Right atrium auricular region (tissue), 2 donors: ENCODE measurements at regions not wholly inside any gene's neighbourhood (a gene's known extent, or its start where the extent isn't known, plus 50 kb on each side); places are given as distances from the start of the nearest gene placed in this dataset.

Experiments used
- DNase-seq: peaks from one replicate; pipeline ENCODE4 v3.0.0-alpha.2; 2019; ENCODE audit warnings: low spot score
- H3K27ac ChIP-seq, 2 donors: fragments of 200-600 bp; sonication (generic); 1 replicate in 1 of 2; 2 replicates in 1 of 2; pipeline ENCODE4 v1.5.1; 2016 to 2019
- H3K27me3 ChIP-seq, 2 donors: fragments of 200-600 bp; sonication (generic); one replicate each; pipeline versions ENCODE4 v1.5.1 to v1.6.0; 2017 to 2019
- H3K36me3 ChIP-seq: fragments of 200-600 bp; sonication (generic); one replicate; pipeline ENCODE4 v1.5.1; 2016
- H3K4me1 ChIP-seq, 2 donors: fragments of 200-600 bp; sonication (generic); one replicate each; pipeline versions ENCODE4 v1.5.1 to v1.6.0; 2017 to 2019
- H3K4me3 ChIP-seq, 2 donors: fragments of 200-600 bp; sonication (generic); 1 replicate in 1 of 2; 2 replicates in 1 of 2; pipeline ENCODE4 v1.5.1; 2017 to 2019; ENCODE audit warnings: mild to moderate bottlenecking in 1 of 2, moderate library complexity in 1 of 2
- H3K9me3 ChIP-seq, 2 donors: fragments of 200-600 bp; sonication (generic); one replicate each; pipeline ENCODE4 v1.5.1; 2019
- CTCF ChIP-seq, 2 donors: fragments of 200-600 bp; sonication (generic); IDR thresholded peaks; one replicate each; pipeline ENCODE4 v1.5.1; 2019; ENCODE audit warnings: antibody characterized with exemption in 2 of 2

GRCh38 chr1:166221316-166221715 is 54.5 kb upstream of the FAM78B start:
- no peak overlapping the region for H3K27ac ChIP-seq
- H3K4me1 ChIP-seq, result no peaks in the 10 kb centered on the region
- no peaks in the 10 kb centered on the region for H3K36me3 ChIP-seq
- no peak for DNase-seq
- no peaks in the 10 kb centered on the region for H3K27me3 ChIP-seq
- peaks cover 0 to 26% of the 10 kb centered on the region in 2 donors for H3K9me3 ChIP-seq
- H3K4me3 ChIP-seq, result no peak overlapping the region
- TF ChIP-seq CTCF (IDR thresholded peaks at IDR 0.05), result no peak

GRCh38 chr1:166233750-166234366 is 67.1 kb upstream of the FAM78B start:
- no peak for TF ChIP-seq CTCF (IDR thresholded peaks at IDR 0.05)
- no peak for DNase-seq
- Histone ChIP-seq H3K27me3 (no peaks in the 10 kb centered on the region), H3K9me3 (peaks cover 0 to 3% of the 10 kb centered on the region in 2 donors), H3K4me3 (no peak overlapping the region), H3K27ac (no peak overlapping the region), H3K4me1 (no peaks in the 10 kb centered on the region), H3K36me3 (no peaks in the 10 kb centered on the region)

DNA sequence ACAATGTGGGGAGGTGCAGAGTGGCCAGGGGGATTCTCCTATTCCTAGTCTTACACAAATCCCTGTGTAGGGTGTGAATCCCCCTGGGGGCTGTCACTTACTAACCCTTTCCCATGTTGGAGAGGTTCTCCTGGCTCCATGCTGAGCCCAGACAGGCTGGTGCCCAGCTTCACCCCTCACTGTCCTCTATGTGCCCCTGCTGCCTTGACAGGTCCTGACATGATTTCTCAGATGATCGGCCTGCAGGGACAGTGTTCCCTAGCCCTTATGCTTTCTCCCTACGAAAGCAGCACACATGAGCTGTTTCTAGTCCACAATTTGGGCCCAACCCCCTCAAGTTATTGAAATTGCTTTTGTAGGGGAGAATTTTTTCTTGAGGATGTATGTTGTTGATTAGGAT is 68.9 kb upstream of the FAM78B start:
- TF ChIP-seq CTCF (IDR thresholded peaks at IDR 0.05), result no peak
- H3K27me3 ChIP-seq, result no peaks in the 10 kb centered on the region
- H3K4me3 ChIP-seq, result no peak overlapping the region
- no peak overlapping the region for H3K27ac ChIP-seq
- H3K9me3 ChIP-seq, result peaks cover 0 to 3% of the 10 kb centered on the region in 2 donors
- no peaks in the 10 kb centered on the region for H3K36me3 ChIP-seq
- H3K4me1 ChIP-seq, result no peaks in the 10 kb centered on the region
- no peak for DNase-seq

DNA sequence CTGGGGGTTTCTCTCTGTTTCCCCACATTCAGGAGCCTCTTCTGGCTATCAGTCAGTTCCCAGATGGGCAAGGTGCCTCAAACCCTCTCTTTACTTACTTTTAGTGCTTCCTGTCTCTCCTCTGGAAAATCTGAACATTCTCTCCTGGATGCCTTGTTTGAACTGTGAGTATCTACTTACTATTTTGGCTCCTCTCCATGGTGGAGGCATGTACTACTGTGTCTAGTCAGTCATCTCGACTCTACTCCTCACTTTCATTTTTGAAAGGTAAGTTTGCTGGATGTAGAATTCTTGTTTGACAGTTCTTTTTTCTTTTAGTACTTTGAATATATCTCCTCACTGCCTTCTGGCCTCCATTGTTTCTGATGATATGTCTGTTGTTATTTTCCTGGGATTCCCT is 70.9 kb upstream of the FAM78B start:
- H3K9me3 ChIP-seq, result no peaks in the 10 kb centered on the region
- no peak overlapping the region for H3K4me3 ChIP-seq
- H3K27me3 ChIP-seq, result no peaks in the 10 kb centered on the region
- TF ChIP-seq CTCF (IDR thresholded peaks at IDR 0.05), result no peak
- DNase-seq, result no peak
- H3K36me3 ChIP-seq, result no peaks in the 10 kb centered on the region
- H3K4me1 ChIP-seq, result no peaks in the 10 kb centered on the region
- no peak overlapping the region for H3K27ac ChIP-seq

- Histone ChIP-seq H3K36me3 (no peaks in the 10 kb centered on the region), H3K4me1 (no peaks in the 10 kb centered on the region), H3K4me3 (no peak overlapping the region), H3K27ac (no peak overlapping the region), H3K9me3 (peaks cover 0 to 16% of the 10 kb centered on the region in 2 donors), H3K27me3 (no peaks in the 10 kb centered on the region)
- no peak for TF ChIP-seq CTCF (IDR thresholded peaks at IDR 0.05)
- DNase-seq, result no peak
These were observed 86.4 kb upstream of the FAM78B start for GRCh38 chr1:166253076-166253779.
